Breast epithelium (tissue), 3 donors: ENCODE measurements at regions not wholly inside any gene's neighbourhood (a gene's known extent, or its start where the extent isn't known, plus 50 kb on each side); places are given as distances from the start of the nearest gene placed in this dataset.

Experiments used
- CTCF ChIP-seq, 3 donors: fragments of 450-650 bp; IDR thresholded peaks; one replicate each; pipeline ENCODE4 v1.5.1; 2016 to 2017; ENCODE audit warnings: antibody characterized with exemption in 3 of 3, mild to moderate bottlenecking in 3 of 3, moderate library complexity in 3 of 3
- POLR2A ChIP-seq: fragments of 450-650 bp; IDR thresholded peaks from one replicate; pipeline ENCODE4 v1.6.1; 2016; ENCODE audit warnings: antibody characterized with exemption, mild to moderate bottlenecking, moderate library complexity

DNA sequence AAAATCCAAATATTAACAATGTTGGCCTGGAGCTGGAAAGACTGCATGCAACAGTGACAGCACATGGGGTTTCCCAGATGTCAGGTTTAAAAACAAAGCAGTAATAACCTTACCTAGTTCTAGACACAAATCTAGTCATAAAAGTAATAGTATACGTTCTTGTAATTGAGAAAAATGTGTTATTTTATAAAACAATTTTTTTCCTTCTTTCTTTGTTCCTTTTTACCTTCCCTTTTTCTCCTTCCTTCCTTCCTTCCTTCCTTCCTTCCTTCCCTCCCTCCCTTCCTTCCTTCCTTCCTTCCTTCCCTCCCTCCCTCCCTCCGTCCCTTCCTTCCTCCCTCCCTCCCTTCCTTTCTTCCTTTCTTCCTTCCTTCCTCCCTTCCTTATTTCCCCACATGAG lies 242.7 kb upstream of the PDE10A start:
- no peak for TF ChIP-seq POLR2A
- no peak for TF ChIP-seq CTCF (IDR thresholded peaks at IDR 0.05)
